HL-60/S4 (cell line): ENCODE measurements at regions not wholly inside any gene's neighbourhood (a gene's known extent, or its start where the extent isn't known, plus 50 kb on each side); places are given as distances from the start of the nearest gene placed in this dataset.

Experiments used
- in situ Hi-C: fragments of 300-500 bp; cut with MboI; formaldehyde crosslinking; loops from 2 replicates; pipeline ENCODE4 v1.14.3; 2022; ENCODE audit warnings: low sequenced_read_pairs

DNA sequence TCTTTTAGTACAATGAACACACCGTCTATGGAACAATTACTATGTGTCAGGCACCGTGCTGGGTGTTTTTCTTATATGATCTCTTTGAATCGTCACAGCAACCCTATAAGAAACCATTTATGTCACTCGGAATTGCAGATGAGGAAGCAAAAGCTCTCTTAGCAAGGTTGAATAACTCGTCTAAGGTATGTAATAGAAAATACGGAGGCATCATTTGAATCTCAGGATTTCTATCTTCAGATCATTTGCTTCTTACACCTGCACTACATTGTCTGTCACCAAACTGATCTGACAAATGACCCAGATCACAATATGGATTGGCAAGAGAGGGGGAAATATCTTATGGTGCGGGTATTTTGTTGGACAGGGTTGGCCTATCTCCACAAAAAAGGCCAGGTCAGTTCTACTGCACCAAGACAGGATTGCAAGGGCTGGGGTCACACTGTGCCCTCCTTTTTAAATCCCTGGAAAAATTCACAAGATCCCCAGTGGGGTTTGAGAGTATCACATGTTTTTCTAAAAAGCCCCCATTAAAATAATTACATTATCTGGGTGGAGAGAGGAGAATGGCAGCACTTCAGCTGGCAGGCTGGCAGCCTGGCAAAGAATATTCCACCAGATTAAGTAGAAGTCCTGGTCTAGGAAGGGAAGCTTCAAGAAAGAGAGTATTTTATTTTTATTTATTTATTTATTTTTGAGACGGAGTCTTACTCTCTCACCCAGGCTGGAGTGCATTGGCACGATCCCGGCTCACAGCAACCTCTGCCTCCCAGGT lies 110.7 kb upstream of the CLMP start:
- in situ Hi-C loops = no loop called here

GRCh38 chr11:123304828-123305466 lies 109.9 kb upstream of the CLMP start:
- in situ Hi-C loops = no loop called here

GRCh38 chr11:123303924-123304323 lies 108.9 kb upstream of the CLMP start:
- in situ Hi-C loops = no loop called here

- in situ Hi-C loops = no loop called here
Observed at GRCh38 chr11:123302751-123303195, 107.7 kb upstream of the CLMP start.

GRCh38 chr11:123301696-123302400 lies 106.8 kb upstream of the CLMP start:
- in situ Hi-C loops = no loop called here

DNA sequence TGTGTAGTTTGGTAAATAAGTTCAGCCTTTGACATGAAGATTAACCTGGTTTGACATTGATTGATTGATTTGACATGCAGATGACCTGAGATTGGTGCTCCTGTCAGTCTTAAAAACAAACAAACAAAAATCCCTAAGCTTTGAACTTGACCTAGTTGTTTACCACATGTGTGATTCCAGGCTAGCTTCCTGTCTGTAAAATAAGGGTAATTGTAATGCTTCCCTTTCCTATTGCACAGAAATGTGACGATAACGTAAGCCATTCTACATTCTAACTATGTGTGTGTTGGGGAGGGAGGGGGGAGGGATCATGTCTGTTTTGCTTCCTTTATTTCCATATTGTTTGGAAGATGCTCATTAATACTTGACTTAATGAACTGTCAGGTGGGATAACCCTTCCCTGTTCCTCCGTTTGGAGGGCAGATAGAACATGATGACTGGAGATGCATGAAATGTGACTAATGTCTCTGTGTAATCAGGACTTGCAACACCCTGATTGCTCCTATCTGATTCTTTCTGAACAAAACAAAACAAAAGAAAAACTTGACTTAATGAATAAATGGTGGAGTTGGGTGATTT lies 106.1 kb upstream of the CLMP start:
- in situ Hi-C loops = no loop called here

DNA sequence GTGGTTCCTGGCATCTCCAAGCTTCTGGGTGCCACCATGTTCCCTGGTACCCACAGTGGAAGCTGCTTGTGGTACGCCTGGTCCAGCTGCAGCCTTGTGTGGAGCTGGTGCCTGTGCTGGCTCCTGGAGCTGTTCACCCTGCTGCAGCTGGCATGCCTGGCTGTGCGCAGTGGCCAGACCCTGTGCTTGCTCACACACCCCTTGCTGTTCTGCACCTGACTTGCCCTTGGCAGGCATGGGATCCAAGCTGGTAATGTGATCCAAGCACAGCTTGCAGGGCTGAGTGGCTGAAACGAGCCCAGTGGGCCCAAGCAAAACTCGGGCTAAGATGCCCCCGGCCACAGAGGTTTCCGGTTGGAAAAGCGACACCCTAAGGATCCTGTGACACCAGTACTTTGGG lies 104.7 kb upstream of the CLMP start:
- in situ Hi-C loops = no loop called here

DNA sequence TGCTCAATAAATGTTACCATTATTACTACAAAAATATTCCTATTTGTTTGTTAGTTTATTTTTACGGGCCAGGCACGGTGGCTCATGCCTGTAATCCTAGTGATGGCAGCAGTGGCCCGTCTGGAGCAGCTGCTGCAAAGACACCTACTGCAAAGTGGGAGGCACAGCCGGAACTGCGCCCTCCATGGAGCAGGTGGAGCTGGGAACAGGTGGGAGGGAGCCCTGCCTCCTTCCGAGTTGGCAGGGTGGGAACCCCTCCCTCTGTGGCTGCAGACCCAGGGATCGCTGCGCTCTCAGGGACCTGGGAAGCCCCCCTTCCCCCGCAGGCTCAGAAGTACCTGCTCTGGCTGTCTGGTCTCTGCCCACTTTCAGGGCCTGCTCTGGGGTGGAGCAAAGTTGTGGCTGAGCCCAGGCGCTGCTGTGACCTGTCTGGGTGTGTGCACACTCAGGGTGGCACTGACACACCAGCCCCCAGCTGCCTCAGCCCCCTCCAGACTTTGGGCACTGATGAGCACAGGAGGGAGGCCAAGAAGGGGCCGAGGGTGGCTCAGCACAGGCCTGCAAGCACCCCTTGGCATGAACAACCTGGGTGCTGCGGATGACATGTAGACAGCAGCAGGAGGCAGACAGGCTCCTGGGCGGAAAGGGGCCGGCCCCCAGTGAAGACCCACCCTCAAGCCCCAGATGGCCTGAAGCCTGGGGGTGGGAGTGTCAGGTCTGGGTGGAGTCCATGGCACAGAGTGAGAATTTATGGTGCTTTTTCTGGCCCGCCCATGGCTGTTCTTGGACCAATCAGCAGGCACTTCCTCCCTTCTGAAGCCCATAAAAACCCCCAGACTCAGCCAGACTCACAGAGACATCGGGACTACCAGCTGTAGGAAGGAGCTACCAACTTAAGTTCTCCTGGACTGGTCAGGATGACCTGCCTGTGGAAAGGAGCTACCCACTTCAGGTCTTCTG lies 103.7 kb upstream of the CLMP start:
- in situ Hi-C loops = no loop called here

DNA sequence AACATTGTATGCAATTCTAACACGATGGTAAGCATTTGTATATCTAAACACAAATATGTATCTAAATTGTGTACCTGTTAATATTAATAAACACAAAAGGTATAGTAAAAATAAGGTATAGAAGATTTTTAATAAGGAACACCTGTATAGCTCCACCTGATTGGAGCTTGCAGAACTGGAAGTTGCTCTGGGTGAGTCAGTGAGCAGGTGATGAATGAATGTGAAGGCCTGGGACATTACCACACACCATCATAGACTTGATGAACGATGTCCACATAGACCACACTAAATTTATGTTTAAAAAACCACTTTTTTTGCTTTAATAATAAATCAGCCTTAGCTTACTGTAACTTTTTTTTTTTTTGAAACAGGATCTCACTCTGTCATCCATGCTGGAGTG lies 97.6 kb upstream of the CLMP start:
- in situ Hi-C loops = no loop called here

DNA sequence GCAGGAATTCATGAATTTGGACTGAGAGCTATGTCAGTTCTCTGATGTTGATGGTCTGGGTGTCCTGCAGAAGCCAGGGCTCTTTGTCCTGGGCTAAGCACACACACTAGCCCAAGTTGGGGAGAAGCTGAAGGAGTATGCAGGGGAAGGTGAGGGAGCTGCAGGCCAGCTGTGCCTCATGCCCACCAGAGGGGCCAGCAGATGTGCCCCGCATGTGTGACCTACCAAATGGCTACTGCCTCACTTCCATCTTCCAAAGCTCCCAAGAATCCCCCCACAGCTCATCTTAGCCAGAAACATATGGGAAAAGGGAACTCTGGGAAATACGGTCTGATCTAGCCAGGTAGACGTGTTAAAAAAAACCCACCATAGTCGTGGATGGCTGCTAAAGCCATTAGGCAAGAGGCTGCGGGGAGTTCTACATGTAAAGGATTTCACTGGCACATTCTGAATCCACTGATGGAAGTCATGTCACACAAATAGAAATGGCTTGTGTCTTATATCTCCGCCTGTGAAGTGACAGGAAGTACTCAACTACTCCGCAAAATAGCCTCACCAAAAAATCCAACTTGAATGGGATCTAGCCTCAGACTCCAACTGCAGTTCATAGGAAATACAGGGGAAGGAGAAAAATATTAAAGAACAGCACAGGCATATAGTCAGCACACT lies 96.3 kb upstream of the CLMP start:
- in situ Hi-C loops = no loop called here

- in situ Hi-C loops = no loop called here
Observed at GRCh38 chr11:123286761-123287160, 91.7 kb upstream of the CLMP start.

- in situ Hi-C loops = no loop called here
Observed at GRCh38 chr11:123286255-123286654, 91.2 kb upstream of the CLMP start.

GRCh38 chr11:123284454-123284853 lies 89.4 kb upstream of the CLMP start:
- in situ Hi-C loops = no loop called here

GRCh38 chr11:123282597-123282996 lies 87.5 kb upstream of the CLMP start:
- in situ Hi-C loops = no loop called here

- in situ Hi-C loops = no loop called here
Observed at GRCh38 chr11:123273616-123274015, 78.6 kb upstream of the CLMP start.

- in situ Hi-C loops = no loop called here
Observed at GRCh38 chr11:123272565-123272964, 77.5 kb upstream of the CLMP start.

GRCh38 chr11:123268156-123268555 lies 73.1 kb upstream of the CLMP start:
- in situ Hi-C loops = no loop called here

DNA sequence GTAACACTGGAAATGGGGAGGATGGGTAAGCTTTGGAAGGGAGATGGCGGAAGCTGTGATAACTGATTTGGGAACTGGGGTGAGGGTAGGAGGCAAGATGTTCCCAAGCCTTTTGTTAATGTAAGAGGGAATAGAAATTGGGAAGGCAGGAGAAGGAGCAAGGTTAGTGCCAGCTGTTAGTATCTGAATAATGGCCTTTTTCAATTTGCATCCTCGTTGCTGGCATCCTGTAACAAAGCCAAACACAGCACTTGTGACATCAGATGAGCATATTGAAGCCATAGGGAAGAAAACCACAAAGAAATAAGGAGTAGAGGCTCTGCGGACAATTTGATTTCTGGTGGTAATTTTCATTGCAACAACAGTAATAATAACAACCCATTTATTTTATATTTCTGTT lies 70.9 kb upstream of the CLMP start:
- in situ Hi-C loops = no loop called here

GRCh38 chr11:123264431-123264780 lies 69.4 kb upstream of the CLMP start:
- in situ Hi-C loops = no loop called here
